HK-2 (cell line): ENCODE measurements at regions not wholly inside any gene's neighbourhood (a gene's known extent, or its start where the extent isn't known, plus 50 kb on each side); places are given as distances from the start of the nearest gene placed in this dataset.
"Not testable (repeated sequence)": the region's sequence is repeated elsewhere in the genome, so short reads cannot be mapped to it uniquely, and the experiment has no call there.

Experiments
- DNase-seq: peaks from one replicate; pipeline ENCODE4 v3.0.0-alpha.2; 2018; ENCODE audit not compliant: unreplicated experiment

- no peak for DNase-seq
Observed at GRCh38 chrX:87236830-87237440, 280.7 kb upstream of the KLHL4 start.

- DNase-seq, result no peak
Observed at GRCh38 chrX:87265518-87265917, 252.1 kb upstream of the KLHL4 start.

GRCh38 chrX:87272491-87272890 is 245.1 kb upstream of the KLHL4 start:
- DNase-seq, result no peak

GRCh38 chrX:87299563-87300160 is 217.9 kb upstream of the KLHL4 start:
- DNase-seq, result no peak

DNA sequence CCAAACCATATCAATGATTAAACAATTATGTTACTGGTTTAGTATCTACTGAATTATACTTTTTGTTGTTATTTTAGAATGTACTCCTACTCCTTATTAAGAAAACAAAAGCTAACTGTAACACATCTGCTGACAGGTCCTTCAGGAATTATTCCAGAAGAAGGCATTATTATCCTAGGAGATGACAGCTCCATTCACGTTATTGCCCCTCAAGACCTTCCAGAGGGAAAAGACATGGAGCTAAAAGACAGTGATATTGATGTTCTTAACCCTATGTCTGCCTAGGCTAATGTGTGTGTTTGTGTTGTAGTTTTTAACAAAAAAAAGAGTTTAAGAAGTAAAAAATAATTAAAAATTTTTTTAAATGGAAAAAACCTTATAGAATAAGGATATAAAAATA is 206.8 kb upstream of the KLHL4 start:
- no peak for DNase-seq

GRCh38 chrX:87327267-87327666 is 190.3 kb upstream of the KLHL4 start:
- DNase-seq, result no peak

- DNase-seq, result no peak
Observed at GRCh38 chrX:87337267-87337666, 180.3 kb upstream of the KLHL4 start.

- no peak for DNase-seq
Observed at GRCh38 chrX:87338510-87338909, 179.1 kb upstream of the KLHL4 start.

DNA sequence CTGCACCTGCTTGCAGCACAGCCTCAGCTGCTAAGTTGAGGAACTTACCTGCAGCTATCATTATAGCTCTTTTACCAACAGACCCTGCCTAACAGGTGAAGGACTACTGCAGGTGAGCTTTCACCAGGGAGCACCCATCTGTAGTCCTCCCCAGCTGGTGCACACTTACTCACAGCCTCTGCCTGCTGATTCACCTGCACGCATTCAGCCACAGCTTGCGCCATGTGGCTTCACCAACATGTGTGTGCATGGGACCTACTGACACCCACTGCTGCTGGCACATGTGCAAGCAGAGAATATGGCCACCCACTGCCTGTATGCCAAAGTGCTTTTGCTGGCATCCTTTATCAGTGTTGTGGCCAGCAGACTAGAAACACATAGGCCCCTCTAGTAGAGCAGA is 146.7 kb upstream of the KLHL4 start:
- DNase-seq, result no peak

DNA sequence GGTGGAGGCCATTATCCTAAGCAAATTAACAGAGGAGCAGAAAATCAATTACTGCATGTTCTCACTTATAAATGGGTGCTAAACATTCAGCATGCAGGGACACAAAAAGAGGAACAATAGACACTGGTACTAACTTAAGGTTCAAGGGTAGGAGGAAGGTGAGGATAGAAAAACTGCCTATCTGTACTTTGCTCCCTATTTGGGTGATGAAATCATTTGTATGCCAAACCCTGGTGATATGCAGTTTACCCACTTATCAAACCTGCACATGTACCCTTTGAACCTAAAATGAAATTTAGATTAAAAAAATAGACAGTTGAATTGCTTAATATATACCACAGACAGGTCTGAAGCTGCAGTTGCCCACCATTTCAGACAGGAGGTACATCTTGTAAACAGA is 143.3 kb upstream of the KLHL4 start:
- no peak for DNase-seq

DNA sequence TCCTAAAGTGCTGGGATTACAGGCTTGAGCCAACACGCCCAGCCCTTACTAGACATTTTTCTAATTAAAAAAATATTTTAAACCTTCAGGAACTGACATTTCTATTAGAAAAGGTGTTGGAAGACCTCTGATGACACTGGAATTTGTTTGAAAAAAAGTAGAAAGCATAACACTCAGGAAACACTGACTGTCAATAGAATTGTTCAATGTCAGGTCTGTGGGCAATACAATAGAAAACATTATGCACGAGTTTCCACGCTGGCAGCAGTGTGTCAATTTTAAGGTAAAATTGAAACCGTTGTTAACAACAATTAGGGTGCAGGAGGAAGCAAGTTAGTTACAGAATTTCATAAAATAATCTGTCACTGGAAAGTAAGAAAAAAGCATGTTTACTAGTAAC is 140.7 kb upstream of the KLHL4 start:
- DNase-seq, result no peak

- no peak for DNase-seq
Observed at GRCh38 chrX:87388381-87388780, 129.2 kb upstream of the KLHL4 start.

DNA sequence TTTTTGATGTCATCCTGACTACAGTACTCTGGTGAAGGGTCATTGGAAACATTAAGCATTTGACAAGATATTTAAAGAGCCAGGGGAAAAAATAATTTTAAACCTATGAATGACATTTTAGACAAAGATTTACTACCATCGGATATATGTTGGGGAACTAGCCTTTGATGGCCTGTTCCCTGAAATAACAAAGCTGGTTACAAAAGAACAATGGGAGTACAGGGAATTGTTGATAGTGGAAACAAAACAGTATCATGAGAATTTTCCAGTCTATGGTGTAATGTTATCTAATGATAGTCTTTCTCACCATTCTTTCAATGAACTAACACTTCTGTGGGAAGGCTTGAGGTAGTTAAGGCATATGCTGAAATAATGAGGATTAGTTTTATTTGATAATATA is 125.9 kb upstream of the KLHL4 start:
- DNase-seq, result no peak

DNA sequence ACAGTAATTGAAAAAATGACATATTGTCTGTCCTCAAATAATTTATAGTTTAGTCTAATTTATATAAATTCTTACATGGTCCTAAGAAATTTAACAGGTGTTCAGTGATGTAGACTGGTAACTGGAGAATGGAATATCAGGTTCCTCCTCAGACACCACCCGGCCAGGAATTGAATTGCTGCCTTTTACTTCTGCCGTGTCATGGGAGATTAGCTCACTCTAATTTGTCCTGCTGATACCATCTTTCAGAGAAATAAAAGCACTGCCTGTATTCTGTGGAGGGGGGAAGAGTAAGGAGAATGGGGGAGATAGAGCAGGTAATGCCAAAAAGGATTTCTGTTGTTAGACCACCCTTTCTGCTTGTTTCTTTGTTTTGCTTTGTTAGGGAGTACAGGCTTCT is 125.2 kb upstream of the KLHL4 start:
- DNase-seq, result no peak

- no peak for DNase-seq
Observed at GRCh38 chrX:87397103-87397886, 120.3 kb upstream of the KLHL4 start.

DNA sequence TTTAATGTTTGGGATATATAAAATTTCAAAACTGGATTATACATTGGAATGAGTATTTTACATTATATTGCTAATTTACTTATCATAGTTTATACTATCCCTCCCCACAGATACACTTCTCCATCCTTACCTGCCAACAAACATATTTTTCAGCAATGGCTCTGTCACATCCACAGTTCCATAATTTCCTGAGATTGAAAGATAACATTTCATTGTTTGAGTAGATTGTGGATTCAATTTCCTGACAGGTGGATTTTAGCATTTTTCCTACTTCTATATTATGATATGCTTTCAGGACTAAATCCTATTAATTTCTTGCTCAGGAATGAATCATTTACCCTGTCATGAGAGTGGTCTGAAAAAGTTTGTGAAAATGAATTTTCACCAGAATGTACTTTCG is 115.3 kb upstream of the KLHL4 start:
- DNase-seq, result no peak

DNA sequence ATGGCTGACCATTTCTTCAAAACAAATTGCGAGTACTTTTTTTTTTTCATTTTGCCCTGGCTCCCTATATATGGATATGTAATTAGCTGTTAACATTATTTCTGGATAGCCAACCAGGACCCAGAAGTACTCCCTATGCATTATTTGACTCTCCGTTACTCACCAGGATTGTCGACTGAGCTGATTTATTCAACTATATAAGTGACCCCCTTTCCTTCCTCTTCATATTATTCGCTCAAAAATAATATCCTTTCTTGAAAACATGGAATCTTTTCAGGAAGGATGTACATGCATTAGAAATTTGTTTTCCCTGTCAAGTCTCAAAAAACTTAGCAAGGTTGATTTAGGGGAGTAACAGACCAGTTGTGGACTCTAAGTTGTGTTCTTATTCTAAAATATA is 114.1 kb upstream of the KLHL4 start:
- no peak for DNase-seq

DNA sequence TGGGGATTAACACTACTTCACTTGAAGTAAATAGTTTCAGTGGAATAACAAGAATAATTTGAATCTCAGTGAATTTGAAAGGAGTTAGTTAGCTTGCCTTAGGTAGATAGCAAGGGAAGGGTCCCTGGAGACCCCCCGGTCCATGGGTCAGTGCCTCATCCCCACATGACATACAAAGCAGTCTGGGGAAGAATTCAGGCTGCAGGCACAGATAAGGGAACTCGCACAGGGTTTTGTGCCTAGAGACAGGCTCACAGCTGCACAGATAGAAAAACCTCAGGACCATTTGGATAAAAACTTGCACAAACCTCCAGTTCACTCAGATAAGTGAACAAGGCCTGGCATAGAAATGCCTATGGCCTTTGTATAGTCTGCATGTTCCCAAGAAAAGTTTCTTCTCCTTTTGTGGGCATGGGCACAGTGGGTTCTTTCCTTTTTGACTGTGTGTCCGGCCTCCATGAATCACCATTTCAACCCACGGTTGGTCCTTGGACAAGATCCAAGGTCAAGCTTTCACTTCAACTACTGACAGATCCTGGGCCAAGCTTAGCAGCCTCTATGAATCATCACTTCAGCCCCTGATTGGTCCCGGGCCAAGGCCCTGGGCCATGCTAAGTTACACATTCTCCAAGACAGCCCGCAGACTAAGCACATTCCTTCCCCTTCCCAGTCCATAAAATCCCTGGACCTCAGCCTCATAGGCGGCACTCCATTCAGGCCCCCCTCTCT is 108.3 kb upstream of the KLHL4 start:
- DNase-seq, result peak; percentile 87

DNA sequence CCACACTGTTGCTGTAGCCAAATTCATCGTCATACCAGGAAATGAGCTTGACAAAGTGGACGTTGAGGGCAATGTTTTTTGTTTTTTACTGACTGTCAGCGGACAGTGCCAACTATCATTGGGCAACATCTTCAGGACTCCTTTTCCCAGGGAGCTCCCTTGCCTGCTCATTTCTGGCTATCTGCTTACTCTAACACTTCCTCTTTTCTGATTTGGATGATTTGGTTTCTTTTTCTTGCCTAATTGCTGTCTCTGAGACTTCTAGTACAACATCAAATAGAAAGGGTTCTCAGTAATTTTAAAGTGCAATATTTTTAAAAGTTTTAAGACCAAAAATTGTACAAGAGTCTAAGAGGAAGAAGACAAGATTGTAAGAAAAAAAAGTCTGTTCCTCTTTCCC is 92.0 kb upstream of the KLHL4 start:
- DNase-seq, result no peak

DNA sequence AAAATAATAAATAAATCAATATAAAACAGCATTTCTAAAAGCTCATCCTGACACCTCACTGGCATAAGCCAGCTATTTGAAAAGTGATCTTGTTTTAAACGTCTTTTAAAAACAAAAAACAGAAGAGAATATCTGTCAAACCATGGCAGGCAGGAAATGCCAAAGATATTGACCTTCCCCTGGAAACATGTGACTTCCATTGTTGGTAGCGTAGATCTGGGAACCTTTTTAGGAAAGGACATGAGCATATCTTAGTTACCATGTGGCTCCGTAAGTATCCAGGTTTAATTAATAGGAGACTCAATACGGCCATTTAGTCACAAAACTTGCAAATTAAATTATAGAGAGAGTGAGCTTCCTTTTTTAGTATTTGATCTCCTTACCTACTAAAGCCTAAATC is 83.0 kb upstream of the KLHL4 start:
- no peak for DNase-seq

- not testable (repeated sequence) for DNase-seq
Observed at GRCh38 chrX:87448613-87449012, 69.0 kb upstream of the KLHL4 start.

- DNase-seq, result not testable (repeated sequence)
Observed at GRCh38 chrX:87465757-87466156, 51.8 kb upstream of the KLHL4 start.
